Right lobe of liver (tissue), 4 donors: ENCODE measurements at regions not wholly inside any gene's neighbourhood (a gene's known extent, or its start where the extent isn't known, plus 50 kb on each side); places are given as distances from the start of the nearest gene placed in this dataset.

Experiments used
- CTCF ChIP-seq, 4 donors: fragments of 200-600 bp in 3 of 4; fragments of 450-650 bp in 1 of 4; IDR thresholded peaks; one replicate each; pipeline versions ENCODE4 v1.5.1 to v1.8.0; 2016 to 2022; ENCODE audit warnings: antibody characterized with exemption in 4 of 4, mild to moderate bottlenecking in 2 of 4
- POLR2A ChIP-seq: fragments of 450-650 bp; IDR thresholded peaks from one replicate; pipeline ENCODE4 v1.6.1; 2017; ENCODE audit warnings: antibody characterized with exemption, mild to moderate bottlenecking
- donor health status: DM: no; HTN: no; CAD: no.
- donor health status: DM: no; HTN: no; CAD: no.
- donor health status: DM: no; HTN: yes; CAD: no.

GRCh38 chr16:9232102-9232770 lies 140.8 kb downstream of the HAPSTR1 start:
- TF ChIP-seq CTCF (IDR thresholded peaks at IDR 0.05) (no peak), POLR2A (no peak)
